GM12801 (cell line): ENCODE measurements at regions not wholly inside any gene's neighbourhood (a gene's known extent, or its start where the extent isn't known, plus 50 kb on each side); places are given as distances from the start of the nearest gene placed in this dataset.

ENCODE experiments used
- TF ChIP-seq, protein P1 (sequence below): IDR thresholded peaks from one replicate; pipeline ENCODE4 v1.5.1; 2011; ENCODE audit warnings: control low read depth; ENCODE audit not compliant: insufficient read length; ENCODE audit errors: extremely low read depth

DNA sequence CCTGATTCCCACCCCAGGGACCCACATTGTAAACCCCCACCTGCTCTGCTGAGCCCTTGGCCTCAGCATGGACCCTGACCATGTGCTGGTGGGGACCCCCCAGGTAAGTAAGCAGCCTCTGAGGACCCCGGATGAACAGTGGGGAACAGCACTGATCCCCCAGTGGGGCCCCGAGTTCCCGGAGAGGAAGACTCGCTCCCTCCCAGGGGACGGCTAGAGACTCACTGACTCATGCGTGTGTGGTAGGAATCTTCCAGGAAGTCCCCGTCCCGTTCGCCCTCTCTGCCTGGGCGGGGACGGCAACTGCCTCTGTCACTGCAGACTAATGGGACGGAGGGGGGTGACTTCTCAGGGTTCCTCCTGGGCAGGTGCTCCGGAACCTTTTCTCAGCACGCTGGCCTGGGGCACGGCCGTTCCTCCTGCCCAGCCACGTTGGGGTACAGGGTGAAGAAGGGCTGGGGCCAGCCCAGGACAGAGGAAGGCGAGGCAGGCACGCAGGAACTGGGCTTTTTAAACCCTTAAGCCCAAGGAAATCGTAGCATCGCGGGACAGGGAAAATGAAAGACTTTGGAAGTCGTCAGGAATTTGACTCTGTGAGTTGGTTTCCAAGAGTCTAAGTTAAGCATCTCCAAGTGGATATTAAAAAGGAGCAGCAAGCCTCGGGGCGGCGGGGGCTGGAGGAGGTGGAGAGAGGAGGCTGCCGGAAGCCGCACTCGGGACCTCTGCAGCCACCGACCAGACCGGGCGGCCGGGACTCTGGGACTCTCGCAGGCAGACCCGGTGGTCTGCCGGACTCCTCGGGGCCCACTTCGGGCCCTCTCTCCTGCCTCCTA is 178.7 kb downstream of the SEC14L1 start:
- TF ChIP-seq, protein P1, sequence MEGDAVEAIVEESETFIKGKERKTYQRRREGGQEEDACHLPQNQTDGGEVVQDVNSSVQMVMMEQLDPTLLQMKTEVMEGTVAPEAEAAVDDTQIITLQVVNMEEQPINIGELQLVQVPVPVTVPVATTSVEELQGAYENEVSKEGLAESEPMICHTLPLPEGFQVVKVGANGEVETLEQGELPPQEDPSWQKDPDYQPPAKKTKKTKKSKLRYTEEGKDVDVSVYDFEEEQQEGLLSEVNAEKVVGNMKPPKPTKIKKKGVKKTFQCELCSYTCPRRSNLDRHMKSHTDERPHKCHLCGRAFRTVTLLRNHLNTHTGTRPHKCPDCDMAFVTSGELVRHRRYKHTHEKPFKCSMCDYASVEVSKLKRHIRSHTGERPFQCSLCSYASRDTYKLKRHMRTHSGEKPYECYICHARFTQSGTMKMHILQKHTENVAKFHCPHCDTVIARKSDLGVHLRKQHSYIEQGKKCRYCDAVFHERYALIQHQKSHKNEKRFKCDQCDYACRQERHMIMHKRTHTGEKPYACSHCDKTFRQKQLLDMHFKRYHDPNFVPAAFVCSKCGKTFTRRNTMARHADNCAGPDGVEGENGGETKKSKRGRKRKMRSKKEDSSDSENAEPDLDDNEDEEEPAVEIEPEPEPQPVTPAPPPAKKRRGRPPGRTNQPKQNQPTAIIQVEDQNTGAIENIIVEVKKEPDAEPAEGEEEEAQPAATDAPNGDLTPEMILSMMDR, result no peak

- TF ChIP-seq, protein P1, result no peak
These were observed 179.3 kb downstream of the SEC14L1 start for GRCh38 chr17:77320044-77320440.

GRCh38 chr17:77320485-77321256 is 179.9 kb downstream of the SEC14L1 start:
- TF ChIP-seq, protein P1, result no peak

- TF ChIP-seq, protein P1, result no peak
These were observed 181.1 kb downstream of the SEC14L1 start for GRCh38 chr17:77321649-77322513.

GRCh38 chr17:77322514-77323412 is 182.0 kb downstream of the SEC14L1 start:
- TF ChIP-seq, protein P1, result no peak

DNA sequence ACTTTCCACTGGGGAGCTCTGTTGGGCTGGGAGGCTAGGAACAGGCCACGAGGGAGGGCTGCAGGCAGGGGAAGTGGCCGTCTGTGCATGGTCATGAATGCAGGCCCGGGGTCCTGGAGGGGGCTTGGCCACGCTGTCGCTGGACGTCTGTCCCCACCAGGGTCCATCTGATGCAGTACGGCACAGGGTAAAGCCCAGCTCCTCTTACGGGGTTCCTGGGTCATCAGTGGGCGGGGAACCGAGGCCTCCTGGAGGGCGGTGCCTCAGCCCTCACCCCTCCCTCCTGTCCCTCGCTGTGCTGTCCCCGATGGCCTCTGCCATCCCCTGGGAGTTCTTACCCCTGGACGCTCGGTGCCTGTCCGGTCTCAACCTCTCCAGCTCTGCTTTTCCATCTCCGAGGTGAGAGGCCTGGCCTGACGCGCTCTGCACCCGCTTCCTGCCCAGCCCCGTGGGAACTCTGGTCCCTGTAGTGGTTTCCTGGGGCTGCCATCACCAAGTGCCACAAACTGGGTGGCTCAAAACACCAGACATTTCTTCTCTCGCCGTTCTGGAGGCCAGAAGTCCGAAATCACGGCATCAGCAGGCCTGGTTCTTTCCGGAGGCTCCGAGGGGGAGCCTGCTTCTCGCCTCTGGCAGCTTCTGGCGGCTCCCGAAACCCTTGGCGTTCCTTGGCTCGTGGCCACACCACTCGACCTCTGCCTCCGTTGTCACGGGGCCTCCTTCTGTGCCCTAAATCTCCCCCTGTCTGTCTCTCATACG is 182.8 kb downstream of the SEC14L1 start:
- TF ChIP-seq, protein P1, result no peak
